Gastrocnemius medialis (tissue), 4 donors: ENCODE measurements at regions not wholly inside any gene's neighbourhood (a gene's known extent, or its start where the extent isn't known, plus 50 kb on each side); places are given as distances from the start of the nearest gene placed in this dataset.

Experiments used
- ATAC-seq, 2 donors: fragments of 150-250 bp; one replicate each; pipeline ENCODE4 v1.9.1; 2016
- DNase-seq, 2 donors: peaks; one replicate each; pipeline ENCODE4 v3.0.0-alpha.2; 2019
- H3K27ac ChIP-seq, 4 donors: fragments of 200-600 bp; sonication (generic); 1 replicate in 1 of 4; 2 replicates in 3 of 4; pipeline ENCODE4 v1.5.1; 2016 to 2018; ENCODE audit warnings: mild to moderate bottlenecking in 2 of 4, moderate library complexity in 1 of 4
- H3K27me3 ChIP-seq, 3 donors: fragments of 200-600 bp; sonication (generic) in 2 of 3; 1 replicate in 1 of 3; 2 replicates in 2 of 3; pipeline versions ENCODE4 v1.5.1 to v1.6.0; 2016 to 2019; ENCODE audit warnings: mild to moderate bottlenecking in 1 of 3, moderate library complexity in 1 of 3
- H3K36me3 ChIP-seq, 2 donors: fragments of 200-600 bp; sonication (generic) in 1 of 2; one replicate each; pipeline ENCODE4 v1.5.1; 2017 to 2018
- H3K4me1 ChIP-seq, 2 donors: fragments of 200-600 bp; sonication (generic) in 1 of 2; one replicate each; pipeline ENCODE4 v1.5.1; 2016 to 2017; ENCODE audit warnings: mild to moderate bottlenecking in 2 of 2
- H3K4me3 ChIP-seq, 4 donors: fragments of 200-600 bp; sonication (generic) in 3 of 4; 1 replicate in 1 of 4; 2 replicates in 3 of 4; pipeline ENCODE4 v1.5.1; 2016 to 2019; ENCODE audit warnings: mild to moderate bottlenecking in 2 of 4
- H3K9me3 ChIP-seq, 3 donors: fragments of 200-600 bp; sonication (generic) in 2 of 3; 1 replicate in 1 of 3; 2 replicates in 2 of 3; pipeline ENCODE4 v1.5.1; 2016 to 2019
- POLR2A ChIP-seq, 2 donors: fragments of 450-650 bp; IDR thresholded peaks; one replicate each; pipeline ENCODE4 v1.6.1; 2017; ENCODE audit warnings: antibody characterized with exemption in 2 of 2, mild to moderate bottlenecking in 2 of 2, moderate library complexity in 2 of 2
- in situ Hi-C, 4 donors: fragments of 200-750 bp; cut with MboI; loops; one replicate each; pipeline versions ENCODE4 v1.15.0 to v1.8.0; 2017; ENCODE audit warnings: low sequenced_read_pairs in 4 of 4
- intact Hi-C: fragments of 100-400 bp; cut with DNase I; formaldehyde crosslinking; loops from one replicate; pipeline ENCODE4 v1.15.1; 2023; ENCODE audit warnings: low total_unique reads
- TF ChIP-seq, protein P1 (sequence below), 5 experiments: fragments of 450-650 bp in 3 of 5; fragments of 200-600 bp in 2 of 5; sonication (generic) in 2 of 5; IDR thresholded peaks in 4 of 5; conservative IDR thresholded peaks in 1 of 5; 1 replicate in 4 of 5; 2 replicates in 1 of 5; pipeline ENCODE4 v1.5.1; 2016 to 2019; ENCODE audit warnings: antibody characterized with exemption in 5 of 5, mild to moderate bottlenecking in 3 of 5, moderate library complexity in 3 of 5

- H3K36me3 ChIP-seq = no peaks in the 10 kb centered on the region
- no peak overlapping the region for H3K4me3 ChIP-seq
- H3K9me3 ChIP-seq = no peaks in the 10 kb centered on the region
- no peaks in the 10 kb centered on the region for H3K27me3 ChIP-seq
- no peak for TF ChIP-seq POLR2A (IDR thresholded peaks at IDR 0.05)
- TF ChIP-seq, protein P1, sequence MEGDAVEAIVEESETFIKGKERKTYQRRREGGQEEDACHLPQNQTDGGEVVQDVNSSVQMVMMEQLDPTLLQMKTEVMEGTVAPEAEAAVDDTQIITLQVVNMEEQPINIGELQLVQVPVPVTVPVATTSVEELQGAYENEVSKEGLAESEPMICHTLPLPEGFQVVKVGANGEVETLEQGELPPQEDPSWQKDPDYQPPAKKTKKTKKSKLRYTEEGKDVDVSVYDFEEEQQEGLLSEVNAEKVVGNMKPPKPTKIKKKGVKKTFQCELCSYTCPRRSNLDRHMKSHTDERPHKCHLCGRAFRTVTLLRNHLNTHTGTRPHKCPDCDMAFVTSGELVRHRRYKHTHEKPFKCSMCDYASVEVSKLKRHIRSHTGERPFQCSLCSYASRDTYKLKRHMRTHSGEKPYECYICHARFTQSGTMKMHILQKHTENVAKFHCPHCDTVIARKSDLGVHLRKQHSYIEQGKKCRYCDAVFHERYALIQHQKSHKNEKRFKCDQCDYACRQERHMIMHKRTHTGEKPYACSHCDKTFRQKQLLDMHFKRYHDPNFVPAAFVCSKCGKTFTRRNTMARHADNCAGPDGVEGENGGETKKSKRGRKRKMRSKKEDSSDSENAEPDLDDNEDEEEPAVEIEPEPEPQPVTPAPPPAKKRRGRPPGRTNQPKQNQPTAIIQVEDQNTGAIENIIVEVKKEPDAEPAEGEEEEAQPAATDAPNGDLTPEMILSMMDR (IDR thresholded peaks at IDR 0.05 in 4 of 5, conservative IDR thresholded peaks at IDR 0.05 in 1 of 5) = no peak
- in situ Hi-C loops = no loop called here
- H3K4me1 ChIP-seq = no peaks in the 10 kb centered on the region
- intact Hi-C loops = no loop called here
- DNase-seq (no peak), ATAC-seq (no peak)
- H3K27ac ChIP-seq = no peak overlapping the region
These were observed 209.5 kb downstream of the EBLN2 start for GRCh38 chr3:73270839-73271483.

GRCh38 chr3:73273341-73273740 is 211.9 kb downstream of the EBLN2 start:
- intact Hi-C loops (no loop called here), in situ Hi-C loops (no loop called here)
- no peak for ATAC-seq

GRCh38 chr3:73280746-73281145 is 219.3 kb downstream of the EBLN2 start:
- Histone ChIP-seq H3K4me1 (no peaks in the 10 kb centered on the region), H3K4me3 (no peak overlapping the region), H3K27ac (no peak overlapping the region), H3K9me3 (no peaks in the 10 kb centered on the region), H3K27me3 (no peaks in the 10 kb centered on the region), H3K36me3 (no peaks in the 10 kb centered on the region)
- in situ Hi-C loops = no loop called here
- ATAC-seq (no peak), DNase-seq (no peak)
- TF ChIP-seq, protein P1 (IDR thresholded peaks at IDR 0.05 in 4 of 5, conservative IDR thresholded peaks at IDR 0.05 in 1 of 5) = no peak
- no peak for TF ChIP-seq POLR2A (IDR thresholded peaks at IDR 0.05)
- intact Hi-C loops = no loop called here

More at GRCh38 chr3:73273341-73273740, 211.9 kb downstream of the EBLN2 start:
- TF ChIP-seq, protein P1 (IDR thresholded peaks at IDR 0.05 in 4 of 5, conservative IDR thresholded peaks at IDR 0.05 in 1 of 5) = no peak
- TF ChIP-seq POLR2A (IDR thresholded peaks at IDR 0.05) = no peak
- no peaks in the 10 kb centered on the region for H3K27me3 ChIP-seq
- no peaks in the 10 kb centered on the region for H3K4me1 ChIP-seq
- no peaks in the 10 kb centered on the region for H3K36me3 ChIP-seq
- no peak overlapping the region for H3K4me3 ChIP-seq
- no peak for DNase-seq
- no peaks in the 10 kb centered on the region for H3K9me3 ChIP-seq
- no peak overlapping the region for H3K27ac ChIP-seq

- Histone ChIP-seq H3K4me1 (no peaks in the 10 kb centered on the region), H3K27me3 (no peaks in the 10 kb centered on the region), H3K27ac (no peak overlapping the region), H3K36me3 (no peaks in the 10 kb centered on the region), H3K9me3 (no peaks in the 10 kb centered on the region), H3K4me3 (no peak overlapping the region)
- intact Hi-C loops = no loop called here
- DNase-seq (no peak), ATAC-seq (no peak)
- in situ Hi-C loops = no loop called here
- TF ChIP-seq, protein P1 (IDR thresholded peaks at IDR 0.05 in 4 of 5, conservative IDR thresholded peaks at IDR 0.05 in 1 of 5) = no peak
- TF ChIP-seq POLR2A (IDR thresholded peaks at IDR 0.05) = no peak
These were observed 223.0 kb downstream of the EBLN2 start for GRCh38 chr3:73284472-73284871.

GRCh38 chr3:73291541-73291940 is 230.1 kb downstream of the EBLN2 start:
- Histone ChIP-seq H3K36me3 (no peaks in the 10 kb centered on the region), H3K4me3 (no peak overlapping the region), H3K4me1 (no peaks in the 10 kb centered on the region), H3K9me3 (no peaks in the 10 kb centered on the region), H3K27me3 (no peaks in the 10 kb centered on the region), H3K27ac (no peak overlapping the region)
- DNase-seq (no peak), ATAC-seq (no peak)
- intact Hi-C loops = no loop called here
- in situ Hi-C loops = no loop called here
- TF ChIP-seq POLR2A (IDR thresholded peaks at IDR 0.05) = no peak
- TF ChIP-seq, protein P1 (IDR thresholded peaks at IDR 0.05 in 4 of 5, conservative IDR thresholded peaks at IDR 0.05 in 1 of 5) = no peak
